Thymus (tissue), 11 donors: ENCODE measurements at regions not wholly inside any gene's neighbourhood (a gene's known extent, or its start where the extent isn't known, plus 50 kb on each side); places are given as distances from the start of the nearest gene placed in this dataset.
"Not testable (repeated sequence)": the region's sequence is repeated elsewhere in the genome, so short reads cannot be mapped to it uniquely, and the experiment has no call there.

Experiments used
- DNase-seq, 9 donors: peaks; one replicate each; pipeline ENCODE4 v3.0.0-alpha.2; 2013; ENCODE audit warnings: low spot score in 9 of 9, low read depth in 6 of 9, missing footprints in 1 of 9
- H3K27ac ChIP-seq, 2 donors: one replicate each; pipeline ENCODE4 v1.5.1; 2013; ENCODE audit warnings: control low read depth in 1 of 2, low read depth in 1 of 2, low read length in 1 of 2, mild to moderate bottlenecking in 1 of 2, moderate library complexity in 1 of 2
- H3K27me3 ChIP-seq, 2 donors: one replicate each; pipeline ENCODE4 v1.5.1; 2013; ENCODE audit warnings: low read length in 1 of 2; ENCODE audit not compliant: control insufficient read depth in 2 of 2, insufficient read depth in 1 of 2
- H3K36me3 ChIP-seq, 2 donors: one replicate each; pipeline ENCODE4 v1.5.1; 2013; ENCODE audit warnings: low read length in 1 of 2, mild to moderate bottlenecking in 1 of 2, moderate library complexity in 1 of 2; ENCODE audit not compliant: control insufficient read depth in 2 of 2, insufficient read depth in 2 of 2
- H3K4me1 ChIP-seq, 2 donors: one replicate each; pipeline ENCODE4 v1.5.1; 2013; ENCODE audit warnings: low read length in 2 of 2; ENCODE audit not compliant: control insufficient read depth in 2 of 2, insufficient read depth in 2 of 2
- H3K4me3 ChIP-seq, 2 donors: one replicate each; pipeline ENCODE4 v1.5.1; 2013; ENCODE audit warnings: low read length in 2 of 2, control low read depth in 1 of 2, mild to moderate bottlenecking in 1 of 2
- H3K9me3 ChIP-seq, 2 donors: one replicate each; pipeline ENCODE4 v1.5.1; 2013; ENCODE audit warnings: low read length in 1 of 2, mild to moderate bottlenecking in 1 of 2; ENCODE audit not compliant: control insufficient read depth in 2 of 2, insufficient read depth in 1 of 2
- WGBS: extraction: QIAGEN DNeasy Blood & Tissue Kit; methylation state at CpG from one replicate; pipeline ENCODE4 v1.1.7; 2013; 5-methylcytosine and 5-hydroxymethylcytosine counted together
- donor health status: healthy.

DNA sequence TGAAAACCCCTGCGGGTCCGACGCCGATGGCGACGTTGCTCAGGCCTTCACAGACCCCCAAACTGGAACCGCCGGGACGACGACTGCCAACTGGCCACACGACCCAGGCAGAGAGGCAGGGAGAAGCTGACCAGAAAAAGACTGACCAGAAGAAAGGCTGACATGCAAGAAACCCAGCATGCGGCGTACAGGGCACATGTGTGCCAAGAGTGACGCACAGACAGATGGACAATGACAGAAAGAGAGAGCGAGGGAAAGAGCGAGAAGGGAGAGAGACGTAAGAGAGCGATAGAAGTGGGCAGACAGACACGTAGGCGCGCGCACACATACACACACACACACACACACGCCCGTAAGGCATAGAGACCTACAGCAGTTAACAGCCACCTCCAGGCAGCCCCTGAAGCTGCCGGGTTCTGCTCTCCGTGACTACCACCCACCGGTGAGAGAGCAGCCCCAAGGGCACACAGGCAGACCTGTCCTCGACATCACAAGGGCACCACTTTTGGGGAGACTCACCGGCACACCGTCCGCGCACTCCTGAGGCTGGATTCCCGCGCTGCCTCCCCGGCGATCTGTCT is 67.2 kb upstream of the ZNF527 start:
- 77% methylated on average over 36 of the region's 36 CpGs for WGBS
- H3K27ac ChIP-seq: no peak overlapping the region

GRCh38 chr19:37304190-37304883 is 66.6 kb upstream of the ZNF527 start:
- H3K27me3 ChIP-seq: no peaks in the 10 kb centered on the region
- H3K27ac ChIP-seq: no peak overlapping the region
- 61% methylated on average over 44 of the region's 44 CpGs for WGBS
- no peak overlapping the region for H3K4me3 ChIP-seq
- no peaks in the 10 kb centered on the region for H3K36me3 ChIP-seq
- no peak for DNase-seq
- peaks cover 8 to 37% of the 10 kb centered on the region in 2 donors for H3K9me3 ChIP-seq
- no peaks in the 10 kb centered on the region for H3K4me1 ChIP-seq

More for the DNA sequence above, 67.2 kb upstream of the ZNF527 start:
- Histone ChIP-seq H3K4me3 (no peak overlapping the region), H3K27me3 (no peaks in the 10 kb centered on the region), H3K36me3 (no peaks in the 10 kb centered on the region), H3K4me1 (no peaks in the 10 kb centered on the region), H3K9me3 (peaks cover 8 to 37% of the 10 kb centered on the region in 2 donors)
- no peak for DNase-seq

DNA sequence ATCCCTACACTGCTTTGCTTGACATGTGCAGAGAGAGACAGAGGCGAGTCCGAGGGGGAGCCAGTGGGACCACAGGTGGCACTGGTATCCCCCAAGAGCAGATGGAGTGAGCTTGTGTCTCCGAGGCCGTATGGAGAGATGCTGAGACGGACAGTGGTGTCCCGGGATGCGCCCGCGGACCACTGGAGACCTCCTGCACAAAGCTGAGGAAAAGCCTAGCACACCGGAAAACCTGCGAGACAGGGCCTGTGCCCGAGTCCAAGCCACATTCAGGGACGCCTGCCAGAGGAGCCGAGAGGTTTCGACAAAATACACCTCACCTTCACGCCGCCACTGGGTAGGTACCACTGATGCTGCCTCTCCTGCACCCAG is 66.0 kb upstream of the ZNF527 start:
- no peaks in the 10 kb centered on the region for H3K4me1 ChIP-seq
- no peaks in the 10 kb centered on the region for H3K27me3 ChIP-seq
- H3K27ac ChIP-seq: no peak overlapping the region
- 96% methylated on average over 17 of the region's 17 CpGs for WGBS
- DNase-seq: no peak
- H3K36me3 ChIP-seq: no peaks in the 10 kb centered on the region
- H3K9me3 ChIP-seq: peaks cover 8 to 37% of the 10 kb centered on the region in 2 donors
- no peak overlapping the region for H3K4me3 ChIP-seq

GRCh38 chr19:37306383-37306963 is 64.4 kb upstream of the ZNF527 start:
- Histone ChIP-seq H3K36me3 (no peaks in the 10 kb centered on the region), H3K9me3 (peaks cover 8 to 37% of the 10 kb centered on the region in 2 donors), H3K4me1 (no peaks in the 10 kb centered on the region), H3K4me3 (no peak overlapping the region), H3K27ac (no peak overlapping the region), H3K27me3 (no peaks in the 10 kb centered on the region)
- WGBS: 93% methylated on average over 41 of the region's 41 CpGs
- DNase-seq: no peak

- no peak overlapping the region for H3K4me3 ChIP-seq
- H3K36me3 ChIP-seq: no peaks in the 10 kb centered on the region
- peaks cover 0 to 4% of the 10 kb centered on the region in 2 donors for H3K4me1 ChIP-seq
- no peak overlapping the region for H3K27ac ChIP-seq
- H3K9me3 ChIP-seq: peaks cover 0 to 21% of the 10 kb centered on the region in 2 donors
- peak in 2 of 9 donors; percentile 9 to 36 for DNase-seq
- no peaks in the 10 kb centered on the region for H3K27me3 ChIP-seq
- 49% methylated on average over 7 of the region's 7 CpGs for WGBS
These were observed 60.9 kb upstream of the ZNF527 start for GRCh38 chr19:37309834-37310575.

DNA sequence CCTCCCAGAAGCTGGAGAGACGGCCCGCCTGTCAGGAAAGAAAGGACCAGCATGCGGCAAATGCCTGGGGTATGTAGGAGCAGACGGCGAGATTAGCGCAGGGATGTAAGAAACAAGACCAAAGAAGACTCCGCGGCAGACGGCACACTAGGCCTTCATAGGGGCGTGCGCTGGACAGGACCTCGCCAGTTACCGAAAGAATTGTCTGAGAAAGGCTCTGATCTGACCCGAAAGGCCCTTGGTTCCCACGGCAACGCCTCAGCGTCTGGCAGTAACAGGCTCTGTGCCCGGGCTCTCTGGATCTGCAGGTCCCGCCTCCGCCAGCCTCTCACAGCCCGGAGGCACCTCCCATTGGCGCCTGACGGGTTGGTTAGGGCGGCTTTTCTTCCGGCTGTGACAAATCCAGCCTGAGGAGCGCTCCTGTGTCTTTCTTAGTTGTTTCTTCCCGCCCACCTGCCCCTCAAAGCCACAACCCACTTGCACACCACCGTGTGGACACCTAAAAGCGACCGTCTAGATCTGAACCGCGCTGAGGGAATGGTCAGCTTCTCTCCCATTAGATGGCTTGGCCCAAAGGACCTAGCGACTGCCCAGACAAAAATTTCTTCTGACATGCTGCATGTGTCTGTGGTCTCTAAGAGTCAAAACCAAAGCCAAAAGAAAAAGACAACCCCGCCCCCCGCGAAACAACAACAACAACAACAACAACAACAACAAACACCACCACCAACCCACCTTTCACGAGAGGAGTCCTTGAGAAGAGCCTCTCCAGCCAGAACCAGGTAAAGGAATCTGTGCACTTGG is 58.2 kb upstream of the ZNF527 start:
- H3K4me3 ChIP-seq: peak overlapping the region in 1 of 2 donors; percentile 33
- H3K36me3 ChIP-seq, H3K27me3 ChIP-seq, H3K4me1 ChIP-seq, H3K9me3 ChIP-seq: not testable (repeated sequence)
- peak overlapping the region in 1 of 2 donors; percentile 8 for H3K27ac ChIP-seq
- WGBS: 6% methylated on average over 33 of the region's 37 CpGs
- DNase-seq: peak in 3 of 9 donors; percentile 25 to 58 (median 25)

DNA sequence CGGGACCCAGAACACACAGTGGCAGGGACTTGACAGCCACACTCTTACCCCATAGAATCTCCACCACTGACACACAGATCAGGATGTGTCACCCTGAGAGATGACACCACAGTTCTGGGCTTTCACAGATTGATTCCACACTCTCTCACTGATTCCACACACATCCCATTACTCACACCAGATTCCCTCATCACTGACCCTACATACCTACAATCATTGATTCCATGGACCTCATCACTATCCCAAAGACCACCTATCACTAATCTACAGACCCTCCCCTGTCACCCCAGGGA is 57.6 kb upstream of the ZNF527 start:
- peak overlapping the region in 1 of 2 donors; percentile 4 for H3K27ac ChIP-seq
- WGBS: 100% methylated on average over 1 of the region's 1 CpG
- H3K4me1 ChIP-seq: peaks cover 0 to 4% of the 10 kb centered on the region in 2 donors
- DNase-seq: no peak
- H3K9me3 ChIP-seq: no peaks in the 10 kb centered on the region
- H3K36me3 ChIP-seq: no peaks in the 10 kb centered on the region
- H3K27me3 ChIP-seq: no peaks in the 10 kb centered on the region
- no peak overlapping the region for H3K4me3 ChIP-seq

DNA sequence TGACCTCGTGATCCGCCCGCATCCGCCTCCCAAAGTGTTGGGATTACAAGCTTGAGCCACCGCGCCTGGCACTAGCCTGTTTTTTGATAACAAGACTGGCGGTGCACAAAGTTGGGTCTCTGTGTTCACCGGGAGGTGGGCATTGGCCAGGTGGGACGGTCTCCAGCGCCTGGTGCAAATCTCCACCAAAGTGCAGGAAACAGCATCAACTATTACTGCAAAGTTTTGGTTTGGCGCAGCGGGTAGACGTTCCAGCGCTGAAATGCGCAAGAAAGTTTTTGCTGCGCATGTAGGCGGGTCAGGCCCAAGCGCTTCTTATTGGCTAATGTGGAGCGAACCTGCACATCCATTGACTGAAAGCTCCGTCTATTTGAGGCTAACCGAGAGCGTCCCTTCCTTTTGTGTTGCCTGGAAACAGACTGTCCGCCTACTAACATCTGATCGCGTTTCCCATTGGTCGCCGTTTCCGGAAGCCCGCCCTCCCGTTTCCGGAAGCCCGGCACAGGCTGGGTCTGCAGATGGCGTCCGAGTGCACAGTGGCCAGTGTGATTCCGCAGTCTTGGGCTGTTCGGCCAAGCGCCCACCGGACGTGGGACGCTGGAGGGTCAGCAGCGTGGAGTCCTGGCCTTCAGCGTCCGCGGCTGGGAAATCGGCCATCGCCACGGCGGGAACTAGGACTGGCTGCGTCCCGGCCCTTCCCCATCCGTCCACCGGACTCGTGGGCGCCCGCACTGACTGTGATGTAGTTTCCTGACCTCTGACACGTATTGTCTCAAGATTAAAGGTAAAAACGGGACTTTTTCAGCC is 53.3 kb upstream of the ZNF527 start:
- Histone ChIP-seq H3K36me3 (no peaks in the 10 kb centered on the region), H3K27me3 (no peaks in the 10 kb centered on the region), H3K4me3 (peak overlapping the region; percentile 73 to 85), H3K27ac (peak overlapping the region; percentile 83 to 90), H3K9me3 (no peaks in the 10 kb centered on the region), H3K4me1 (peaks cover 0 to 7% of the 10 kb centered on the region in 2 donors)
- peak; percentile 89 to 97 (median 92) for DNase-seq
- WGBS: under 1% methylated on average over 57 of the region's 57 CpGs
